COR-L47 (cell line): ENCODE measurements at regions not wholly inside any gene's neighbourhood (a gene's known extent, or its start where the extent isn't known, plus 50 kb on each side); places are given as distances from the start of the nearest gene placed in this dataset.
A peak's percentile ranks its signal among the peaks of the same experiment; 100 is the strongest.

Experiments
- DNase-seq: peaks from one replicate; lab custom pipeline; 2025; lab: John Stamatoyannopoulos, UW

GRCh38 chr4:4808086-4808485, 51.4 kb upstream of the MSX1 start:
- DNase-seq: no peak

- no peak for DNase-seq
Observed at GRCh38 chr4:4805887-4806286, 53.6 kb upstream of the MSX1 start.

- no peak for DNase-seq
Observed at GRCh38 chr4:4803912-4804296, 55.6 kb upstream of the MSX1 start.

- DNase-seq: no peak
Observed at GRCh38 chr4:4803216-4803911, 56.1 kb upstream of the MSX1 start.

- DNase-seq: no peak
Observed at GRCh38 chr4:4800646-4801408, 58.6 kb upstream of the MSX1 start.

- DNase-seq: no peak
Observed at GRCh38 chr4:4794421-4794820, 65.0 kb upstream of the MSX1 start.

GRCh38 chr4:4792466-4792865, 67.0 kb upstream of the MSX1 start:
- no peak for DNase-seq

- peak; percentile 9 for DNase-seq
Observed at GRCh38 chr4:4791299-4792111, 68.0 kb upstream of the MSX1 start.

- DNase-seq: no peak
Observed at GRCh38 chr4:4789462-4789861, 70.0 kb upstream of the MSX1 start.

GRCh38 chr4:4788573-4788972, 70.9 kb upstream of the MSX1 start:
- DNase-seq: no peak

GRCh38 chr4:4787421-4787820, 72.0 kb upstream of the MSX1 start:
- no peak for DNase-seq

- no peak for DNase-seq
Observed at GRCh38 chr4:4784379-4784778, 75.1 kb upstream of the MSX1 start.

GRCh38 chr4:4783847-4784246, 75.6 kb upstream of the MSX1 start:
- no peak for DNase-seq

- DNase-seq: no peak
Observed at GRCh38 chr4:4782969-4783368, 76.5 kb upstream of the MSX1 start.

GRCh38 chr4:4781936-4782707, 77.3 kb upstream of the MSX1 start:
- DNase-seq: no peak

- DNase-seq: no peak
Observed at GRCh38 chr4:4780729-4781244, 78.7 kb upstream of the MSX1 start.

- no peak for DNase-seq
Observed at GRCh38 chr4:4779486-4779885, 80.0 kb upstream of the MSX1 start.

GRCh38 chr4:4779054-4779453, 80.4 kb upstream of the MSX1 start:
- no peak for DNase-seq

- DNase-seq: no peak
Observed at GRCh38 chr4:4778554-4778953, 80.9 kb upstream of the MSX1 start.

GRCh38 chr4:4776934-4777333, 82.5 kb upstream of the MSX1 start:
- no peak for DNase-seq

GRCh38 chr4:4776335-4776734, 83.1 kb upstream of the MSX1 start:
- no peak for DNase-seq

GRCh38 chr4:4775493-4776004, 83.9 kb upstream of the MSX1 start:
- no peak for DNase-seq
